Breast epithelium (tissue), 4 donors: ENCODE measurements at regions not wholly inside any gene's neighbourhood (a gene's known extent, or its start where the extent isn't known, plus 50 kb on each side); places are given as distances from the start of the nearest gene placed in this dataset.
"Not testable (repeated sequence)": the region's sequence is repeated elsewhere in the genome, so short reads cannot be mapped to it uniquely, and the experiment has no call there.

Experiments
- DNase-seq, 2 donors: peaks; one replicate each; pipeline ENCODE4 v3.0.0-alpha.2; 2019; ENCODE audit warnings: low spot score in 2 of 2
- H3K27ac ChIP-seq, 2 donors: fragments of 200-600 bp; sonication (generic) in 1 of 2; one replicate each; pipeline ENCODE4 v1.5.1; 2016 to 2019; ENCODE audit warnings: mild to moderate bottlenecking in 1 of 2
- H3K27me3 ChIP-seq, 2 donors: fragments of 200-600 bp; sonication (generic) in 1 of 2; one replicate each; pipeline versions ENCODE4 v1.5.1 to v1.6.0; 2017 to 2019; ENCODE audit warnings: control low read depth in 1 of 2, mild to moderate bottlenecking in 1 of 2
- H3K36me3 ChIP-seq: fragments of 200-600 bp; one replicate; pipeline ENCODE4 v1.5.1; 2019
- H3K4me1 ChIP-seq, 2 donors: fragments of 200-600 bp; sonication (generic); one replicate each; pipeline ENCODE4 v1.5.1; 2016 to 2019; ENCODE audit warnings: control low read depth in 1 of 2
- H3K4me3 ChIP-seq, 3 donors: fragments of 200-600 bp; sonication (generic); 1 replicate in 2 of 3; 2 replicates in 1 of 3; pipeline ENCODE4 v1.5.1; 2016 to 2019; ENCODE audit warnings: mild to moderate bottlenecking in 3 of 3, moderate library complexity in 2 of 3
- H3K9me3 ChIP-seq, 2 donors: fragments of 200-600 bp; sonication (generic) in 1 of 2; one replicate each; pipeline ENCODE4 v1.5.1; 2016 to 2019; ENCODE audit warnings: control low read depth in 1 of 2
- CTCF ChIP-seq, 3 donors: fragments of 450-650 bp; IDR thresholded peaks; one replicate each; pipeline ENCODE4 v1.5.1; 2016 to 2017; ENCODE audit warnings: antibody characterized with exemption in 3 of 3, mild to moderate bottlenecking in 3 of 3, moderate library complexity in 3 of 3
- POLR2A ChIP-seq: fragments of 450-650 bp; IDR thresholded peaks from one replicate; pipeline ENCODE4 v1.6.1; 2016; ENCODE audit warnings: antibody characterized with exemption, mild to moderate bottlenecking, moderate library complexity
- POLR2AphosphoS5 ChIP-seq, 3 donors: sonication (generic); formaldehyde crosslinking; IDR thresholded peaks; one replicate each; pipeline ENCODE4 v1.6.1; 2017; ENCODE audit warnings: antibody characterized with exemption in 3 of 3
- intact Hi-C: fragments of 100-400 bp; cut with DNase I; formaldehyde crosslinking; loops from one replicate; pipeline ENCODE4 v1.15.1; 2023; ENCODE audit warnings: low total_unique reads

- TF ChIP-seq POLR2AphosphoS5 (IDR thresholded peaks at IDR 0.05) (no peak), CTCF (IDR thresholded peaks at IDR 0.05) (no peak), POLR2A (no peak)
- DNase-seq = no peak
- Histone ChIP-seq H3K4me1 (no peaks in the 10 kb centered on the region), H3K4me3 (no peak overlapping the region), H3K36me3 (no peaks in the 10 kb centered on the region), H3K27ac (no peak overlapping the region), H3K9me3 (no peaks in the 10 kb centered on the region), H3K27me3 (no peaks in the 10 kb centered on the region)
- intact Hi-C loops = no loop called here
Measured at GRCh38 chr2:41038408-41038807, 586.5 kb upstream of the SLC8A1 start.

- H3K27me3 ChIP-seq, intact Hi-C loops, H3K27ac ChIP-seq, DNase-seq, H3K9me3 ChIP-seq, H3K4me3 ChIP-seq, H3K36me3 ChIP-seq, H3K4me1 ChIP-seq: not testable (repeated sequence)
Measured at GRCh38 chr2:41039750-41040149, 587.9 kb upstream of the SLC8A1 start.

GRCh38 chr2:41040782-41041520, 589.1 kb upstream of the SLC8A1 start:
- no peaks in the 10 kb centered on the region for H3K4me1 ChIP-seq
- no peaks in the 10 kb centered on the region for H3K27me3 ChIP-seq
- H3K9me3 ChIP-seq = no peaks in the 10 kb centered on the region
- intact Hi-C loops = no loop called here
- TF ChIP-seq POLR2A (no peak), POLR2AphosphoS5 (IDR thresholded peaks at IDR 0.05) (no peak), CTCF (IDR thresholded peaks at IDR 0.05) (no peak)
- no peak overlapping the region for H3K27ac ChIP-seq
- no peak for DNase-seq
- H3K36me3 ChIP-seq = no peaks in the 10 kb centered on the region
- H3K4me3 ChIP-seq = no peak overlapping the region

GRCh38 chr2:41042343-41042742, 590.5 kb upstream of the SLC8A1 start:
- TF ChIP-seq POLR2AphosphoS5 (IDR thresholded peaks at IDR 0.05) (no peak), POLR2A (no peak), CTCF (IDR thresholded peaks at IDR 0.05) (no peak)
- DNase-seq = no peak
- Histone ChIP-seq H3K36me3 (no peaks in the 10 kb centered on the region), H3K27me3 (no peaks in the 10 kb centered on the region), H3K9me3 (no peaks in the 10 kb centered on the region), H3K4me3 (no peak overlapping the region), H3K4me1 (no peaks in the 10 kb centered on the region), H3K27ac (no peak overlapping the region)
- intact Hi-C loops = no loop called here

GRCh38 chr2:41061356-41061755, 609.5 kb upstream of the SLC8A1 start:
- no peak overlapping the region for H3K4me3 ChIP-seq
- H3K9me3 ChIP-seq = no peaks in the 10 kb centered on the region
- no peaks in the 10 kb centered on the region for H3K36me3 ChIP-seq
- no peaks in the 10 kb centered on the region for H3K27me3 ChIP-seq
- no peaks in the 10 kb centered on the region for H3K4me1 ChIP-seq
- no peak for TF ChIP-seq POLR2AphosphoS5 (IDR thresholded peaks at IDR 0.05)
- intact Hi-C loops = no loop called here
- H3K27ac ChIP-seq = no peak overlapping the region
- no peak for DNase-seq

- intact Hi-C loops = no loop called here
- Histone ChIP-seq H3K27me3 (no peaks in the 10 kb centered on the region), H3K4me3 (no peak overlapping the region), H3K9me3 (no peaks in the 10 kb centered on the region), H3K4me1 (no peaks in the 10 kb centered on the region), H3K36me3 (no peaks in the 10 kb centered on the region), H3K27ac (no peak overlapping the region)
- DNase-seq = no peak
- TF ChIP-seq POLR2AphosphoS5 (IDR thresholded peaks at IDR 0.05) = no peak
- no peak for TF ChIP-seq CTCF (IDR thresholded peaks at IDR 0.05)
- TF ChIP-seq POLR2A = no peak
Measured at GRCh38 chr2:41062336-41062735, 610.4 kb upstream of the SLC8A1 start.
